ENCODE measurements at regions not wholly inside any gene's neighbourhood (a gene's known extent, or its start where the extent isn't known, plus 50 kb on each side); places are given as distances from the start of the nearest gene placed in this dataset.

GRCh38 chr18:42268798-42269197, 313.8 kb downstream of the PIK3C3 start:
- ATAC-seq (replicated peaks) = no peak
- H3K27ac Mint-ChIP-seq = no peak overlapping the region
- no peak overlapping the region for H3K4me3 Mint-ChIP-seq
- H3K4me1 Mint-ChIP-seq = no peaks in the 10 kb centered on the region
- H3K9me3 Mint-ChIP-seq = no peaks in the 10 kb centered on the region
- peaks cover 2% of the 10 kb centered on the region for H3K27me3 Mint-ChIP-seq
- no peaks in the 10 kb centered on the region for H3K36me3 Mint-ChIP-seq (ENCODE audit: low read depth)

- no peaks in the 10 kb centered on the region for H3K9me3 Mint-ChIP-seq
- no peak overlapping the region for H3K4me3 Mint-ChIP-seq
- H3K27ac Mint-ChIP-seq = no peak overlapping the region
- no peaks in the 10 kb centered on the region for H3K4me1 Mint-ChIP-seq
- H3K27me3 Mint-ChIP-seq = no peaks in the 10 kb centered on the region
- no peak for ATAC-seq (replicated peaks)
- H3K36me3 Mint-ChIP-seq (ENCODE audit: low read depth) = no peaks in the 10 kb centered on the region
Observed at GRCh38 chr18:42271647-42272414, 316.8 kb downstream of the PIK3C3 start.

- ATAC-seq (replicated peaks) = no peak
Observed at GRCh38 chr18:42274488-42275137, 319.6 kb downstream of the PIK3C3 start.

GRCh38 chr18:42275138-42275535, 320.1 kb downstream of the PIK3C3 start:
- Mint-ChIP-seq H3K4me1 (no peaks in the 10 kb centered on the region), H3K4me3 (no peak overlapping the region), H3K36me3 (ENCODE audit: low read depth) (no peaks in the 10 kb centered on the region), H3K27ac (no peak overlapping the region), H3K27me3 (no peaks in the 10 kb centered on the region), H3K9me3 (no peaks in the 10 kb centered on the region)
- ATAC-seq (replicated peaks) = no peak

More at GRCh38 chr18:42274488-42275137, 319.6 kb downstream of the PIK3C3 start:
- Mint-ChIP-seq H3K27me3 (no peaks in the 10 kb centered on the region), H3K4me1 (no peaks in the 10 kb centered on the region), H3K4me3 (no peak overlapping the region), H3K36me3 (ENCODE audit: low read depth) (no peaks in the 10 kb centered on the region), H3K9me3 (no peaks in the 10 kb centered on the region), H3K27ac (no peak overlapping the region)

GRCh38 chr18:42275949-42276730, 321.1 kb downstream of the PIK3C3 start:
- H3K36me3 Mint-ChIP-seq (ENCODE audit: low read depth) = no peaks in the 10 kb centered on the region
- H3K4me3 Mint-ChIP-seq = no peak overlapping the region
- no peaks in the 10 kb centered on the region for H3K9me3 Mint-ChIP-seq
- no peaks in the 10 kb centered on the region for H3K27me3 Mint-ChIP-seq
- ATAC-seq (replicated peaks) = no peak
- no peaks in the 10 kb centered on the region for H3K4me1 Mint-ChIP-seq
- no peak overlapping the region for H3K27ac Mint-ChIP-seq

GRCh38 chr18:42281124-42281523, 326.1 kb downstream of the PIK3C3 start:
- no peaks in the 10 kb centered on the region for H3K36me3 Mint-ChIP-seq (ENCODE audit: low read depth)
- no peak overlapping the region for H3K4me3 Mint-ChIP-seq
- no peak for ATAC-seq (replicated peaks)
- H3K9me3 Mint-ChIP-seq = no peaks in the 10 kb centered on the region
- H3K27ac Mint-ChIP-seq = no peak overlapping the region
- peaks cover 3% of the 10 kb centered on the region for H3K27me3 Mint-ChIP-seq
- H3K4me1 Mint-ChIP-seq = no peaks in the 10 kb centered on the region

- no peaks in the 10 kb centered on the region for H3K9me3 Mint-ChIP-seq
- ATAC-seq (replicated peaks) = no peak
- H3K36me3 Mint-ChIP-seq (ENCODE audit: low read depth) = no peaks in the 10 kb centered on the region
- no peak overlapping the region for H3K27ac Mint-ChIP-seq
- no peak overlapping the region for H3K4me3 Mint-ChIP-seq
- H3K27me3 Mint-ChIP-seq = peaks cover 4% of the 10 kb centered on the region
- no peaks in the 10 kb centered on the region for H3K4me1 Mint-ChIP-seq
Observed at GRCh38 chr18:42281851-42282250, 326.8 kb downstream of the PIK3C3 start.

- H3K9me3 Mint-ChIP-seq = no peaks in the 10 kb centered on the region
- no peaks in the 10 kb centered on the region for H3K4me1 Mint-ChIP-seq
- no peaks in the 10 kb centered on the region for H3K36me3 Mint-ChIP-seq (ENCODE audit: low read depth)
- no peak for ATAC-seq (replicated peaks)
- H3K27me3 Mint-ChIP-seq = peaks cover 4% of the 10 kb centered on the region
- no peak overlapping the region for H3K4me3 Mint-ChIP-seq
- no peak overlapping the region for H3K27ac Mint-ChIP-seq
Observed at GRCh38 chr18:42287047-42287446, 332.0 kb downstream of the PIK3C3 start.

- peaks cover 4% of the 10 kb centered on the region for H3K27me3 Mint-ChIP-seq
- H3K36me3 Mint-ChIP-seq (ENCODE audit: low read depth) = no peaks in the 10 kb centered on the region
- no peak overlapping the region for H3K4me3 Mint-ChIP-seq
- H3K4me1 Mint-ChIP-seq = no peaks in the 10 kb centered on the region
- no peaks in the 10 kb centered on the region for H3K9me3 Mint-ChIP-seq
- no peak for ATAC-seq (replicated peaks)
- H3K27ac Mint-ChIP-seq = no peak overlapping the region
Observed at GRCh38 chr18:42288129-42288528, 333.1 kb downstream of the PIK3C3 start.

- no peaks in the 10 kb centered on the region for H3K36me3 Mint-ChIP-seq (ENCODE audit: low read depth)
- H3K27me3 Mint-ChIP-seq = peaks cover 4% of the 10 kb centered on the region
- H3K4me1 Mint-ChIP-seq = no peaks in the 10 kb centered on the region
- H3K27ac Mint-ChIP-seq = no peak overlapping the region
- ATAC-seq (replicated peaks) = no peak
- H3K9me3 Mint-ChIP-seq = no peaks in the 10 kb centered on the region
- H3K4me3 Mint-ChIP-seq = no peak overlapping the region
Observed at GRCh38 chr18:42289526-42289925, 334.5 kb downstream of the PIK3C3 start.

GRCh38 chr18:42290318-42291307, 335.6 kb downstream of the PIK3C3 start:
- Mint-ChIP-seq H3K27me3 (peaks cover 4% of the 10 kb centered on the region), H3K9me3 (no peaks in the 10 kb centered on the region), H3K36me3 (ENCODE audit: low read depth) (no peaks in the 10 kb centered on the region), H3K4me1 (no peaks in the 10 kb centered on the region), H3K27ac (no peak overlapping the region), H3K4me3 (no peak overlapping the region)
- ATAC-seq (replicated peaks) = no peak

GRCh38 chr18:42292654-42293053, 337.6 kb downstream of the PIK3C3 start:
- ATAC-seq (replicated peaks) = no peak
- no peak overlapping the region for H3K27ac Mint-ChIP-seq

GRCh38 chr18:42296192-42296591, 341.2 kb downstream of the PIK3C3 start:
- no peaks in the 10 kb centered on the region for H3K36me3 Mint-ChIP-seq (ENCODE audit: low read depth)
- no peak overlapping the region for H3K4me3 Mint-ChIP-seq
- H3K9me3 Mint-ChIP-seq = no peaks in the 10 kb centered on the region
- no peak overlapping the region for H3K27ac Mint-ChIP-seq
- no peaks in the 10 kb centered on the region for H3K4me1 Mint-ChIP-seq
- no peak for ATAC-seq (replicated peaks)
- peaks cover 4% of the 10 kb centered on the region for H3K27me3 Mint-ChIP-seq

More at GRCh38 chr18:42292654-42293053, 337.6 kb downstream of the PIK3C3 start:
- Mint-ChIP-seq H3K4me1 (no peaks in the 10 kb centered on the region), H3K27me3 (no peaks in the 10 kb centered on the region), H3K36me3 (ENCODE audit: low read depth) (no peaks in the 10 kb centered on the region), H3K4me3 (no peak overlapping the region), H3K9me3 (no peaks in the 10 kb centered on the region)

- Mint-ChIP-seq H3K4me1 (no peaks in the 10 kb centered on the region), H3K36me3 (ENCODE audit: low read depth) (no peaks in the 10 kb centered on the region), H3K9me3 (no peaks in the 10 kb centered on the region), H3K27ac (no peak overlapping the region), H3K27me3 (peaks cover 4% of the 10 kb centered on the region), H3K4me3 (no peak overlapping the region)
- no peak for ATAC-seq (replicated peaks)
Observed at GRCh38 chr18:42296723-42297122, 341.7 kb downstream of the PIK3C3 start.
